ENCODE measurements at regions not wholly inside any gene's neighbourhood (a gene's known extent, or its start where the extent isn't known, plus 50 kb on each side); places are given as distances from the start of the nearest gene placed in this dataset.

GRCh38 chr2:104638190-104638858 lies 215.6 kb upstream of the POU3F3 start:
- no peak for DNase-seq
- ATAC-seq = no peak

- DNase-seq = no peak
- no peak for ATAC-seq
Measured at GRCh38 chr2:104638859-104639202, 215.1 kb upstream of the POU3F3 start.

GRCh38 chr2:104641786-104642185 lies 212.1 kb upstream of the POU3F3 start:
- DNase-seq (no peak), ATAC-seq (no peak)

GRCh38 chr2:104648376-104648775 lies 205.5 kb upstream of the POU3F3 start:
- DNase-seq (no peak), ATAC-seq (no peak)

- no peak for DNase-seq
- no peak for ATAC-seq
Measured at GRCh38 chr2:104649866-104650265, 204.0 kb upstream of the POU3F3 start.

GRCh38 chr2:104650405-104650996 lies 203.4 kb upstream of the POU3F3 start:
- ATAC-seq = no peak
- DNase-seq = no peak

GRCh38 chr2:104654811-104655210 lies 199.1 kb upstream of the POU3F3 start:
- no peak for ATAC-seq
- DNase-seq = no peak

GRCh38 chr2:104656571-104657163 lies 197.2 kb upstream of the POU3F3 start:
- no peak for DNase-seq
- ATAC-seq = no peak

- DNase-seq (no peak), ATAC-seq (peak; percentile 46)
Measured at GRCh38 chr2:104658144-104658835, 195.6 kb upstream of the POU3F3 start.

- no peak for ATAC-seq
Measured at GRCh38 chr2:104658904-104659591, 194.9 kb upstream of the POU3F3 start.

GRCh38 chr2:104660991-104661390 lies 192.9 kb upstream of the POU3F3 start:
- no peak for DNase-seq
- no peak for ATAC-seq

More at GRCh38 chr2:104658904-104659591, 194.9 kb upstream of the POU3F3 start:
- DNase-seq = no peak

GRCh38 chr2:104664672-104665071 lies 189.2 kb upstream of the POU3F3 start:
- no peak for ATAC-seq
- DNase-seq = no peak

GRCh38 chr2:104668631-104669030 lies 185.3 kb upstream of the POU3F3 start:
- DNase-seq (no peak), ATAC-seq (no peak)

GRCh38 chr2:104673225-104673624 lies 180.7 kb upstream of the POU3F3 start:
- no peak for DNase-seq
- no peak for ATAC-seq

GRCh38 chr2:104678181-104678580 lies 175.7 kb upstream of the POU3F3 start:
- ATAC-seq = no peak
- DNase-seq = no peak

- no peak for DNase-seq
- ATAC-seq = no peak
Measured at GRCh38 chr2:104685591-104685990, 168.3 kb upstream of the POU3F3 start.

- ATAC-seq (no peak), DNase-seq (no peak)
Measured at GRCh38 chr2:104687147-104687546, 166.8 kb upstream of the POU3F3 start.

GRCh38 chr2:104690255-104690984 lies 163.5 kb upstream of the POU3F3 start:
- ATAC-seq (no peak), DNase-seq (no peak)

GRCh38 chr2:104698276-104698675 lies 155.6 kb upstream of the POU3F3 start:
- DNase-seq (no peak), ATAC-seq (no peak)

GRCh38 chr2:104701411-104701911 lies 152.5 kb upstream of the POU3F3 start:
- no peak for DNase-seq
- no peak for ATAC-seq

- ATAC-seq (no peak), DNase-seq (no peak)
Measured at GRCh38 chr2:104702031-104702850, 151.7 kb upstream of the POU3F3 start.

Data from stimulated activated naive CD8-positive, alpha-beta T cell treated with anti-CD3 and anti-CD28 coated beads, Interleukin-15, Interleukin-2, amounts not matched to agents 100 U/mL and 50 U/mL, for 24 hours (primary cell).